Non-pigmented ciliary epithelial cell (primary cell): ENCODE measurements at regions not wholly inside any gene's neighbourhood (a gene's known extent, or its start where the extent isn't known, plus 50 kb on each side); places are given as distances from the start of the nearest gene placed in this dataset.

Source experiments
- DNase-seq: peaks from one replicate; pipeline ENCODE4 v3.0.0-alpha.2; 2010; ENCODE audit warnings: low read depth

DNA sequence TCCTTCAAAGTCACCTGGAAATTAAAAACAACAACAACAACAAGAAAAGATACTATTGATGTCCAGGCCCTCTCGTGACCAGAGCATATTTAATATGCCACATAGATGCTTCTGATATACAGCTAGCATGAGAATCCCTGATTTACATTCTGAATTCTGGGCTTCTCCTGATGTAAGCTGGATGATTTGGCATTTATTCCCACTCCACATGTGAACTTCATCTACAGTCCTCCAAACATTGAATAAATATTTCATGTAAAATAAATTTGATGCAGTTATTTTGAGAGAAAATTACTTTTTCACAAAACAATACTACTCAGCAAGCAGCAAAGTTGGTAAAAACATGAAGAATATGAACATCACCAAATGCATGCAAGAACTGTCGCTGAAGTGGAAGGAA is 453.2 kb upstream of the SETBP1 start:
- DNase-seq, result no peak

DNA sequence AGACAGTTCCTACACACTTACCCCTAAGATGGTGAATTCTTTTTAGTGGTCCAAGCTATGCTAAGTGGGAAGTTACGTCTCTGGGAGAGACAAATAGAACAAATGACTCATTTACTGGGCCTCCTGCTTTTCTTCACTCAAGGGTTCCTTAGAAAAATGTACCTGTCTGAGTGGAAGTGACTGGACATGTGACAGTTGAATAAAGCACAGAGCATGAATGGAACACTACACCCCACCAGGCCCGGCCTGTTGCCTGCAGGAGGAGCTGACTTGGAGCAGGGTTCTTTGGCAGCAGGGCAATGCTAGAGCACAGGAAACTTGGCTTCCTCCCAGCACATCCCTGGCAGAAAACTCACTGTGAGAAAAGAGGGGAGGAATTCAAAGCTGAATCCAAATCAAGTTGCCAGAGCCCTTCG is 451.0 kb upstream of the SETBP1 start:
- DNase-seq, result peak; percentile 18

- no peak for DNase-seq
These were observed 448.8 kb upstream of the SETBP1 start for GRCh38 chr18:44231936-44232335.

GRCh38 chr18:44232500-44232899 is 448.2 kb upstream of the SETBP1 start:
- no peak for DNase-seq

- DNase-seq, result no peak
These were observed 442.2 kb upstream of the SETBP1 start for GRCh38 chr18:44238454-44238853.

GRCh38 chr18:44238911-44239310 is 441.8 kb upstream of the SETBP1 start:
- DNase-seq, result no peak

- DNase-seq, result no peak
These were observed 439.7 kb upstream of the SETBP1 start for GRCh38 chr18:44241020-44241419.

GRCh38 chr18:44245019-44245418 is 435.7 kb upstream of the SETBP1 start:
- DNase-seq, result no peak

DNA sequence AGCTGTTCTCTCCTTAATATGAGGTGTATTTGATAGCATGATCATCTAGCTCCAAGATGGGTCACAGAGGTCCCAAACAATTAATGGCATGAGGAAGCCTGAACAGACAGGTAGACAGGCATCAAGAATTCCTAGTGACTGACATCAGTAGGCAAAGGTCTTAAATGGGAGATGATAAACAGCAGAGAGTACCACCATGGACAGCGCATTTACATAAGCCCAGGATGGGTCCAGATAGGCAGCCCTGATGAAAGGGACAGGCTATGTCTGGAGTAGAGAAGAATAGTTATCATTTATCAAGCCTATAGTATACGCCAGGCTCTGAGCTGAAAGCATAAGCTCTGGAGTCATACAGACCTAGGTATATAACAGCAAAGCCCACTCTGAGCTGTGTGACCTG is 434.7 kb upstream of the SETBP1 start:
- no peak for DNase-seq

- no peak for DNase-seq
These were observed 422.6 kb upstream of the SETBP1 start for GRCh38 chr18:44258086-44258485.

DNA sequence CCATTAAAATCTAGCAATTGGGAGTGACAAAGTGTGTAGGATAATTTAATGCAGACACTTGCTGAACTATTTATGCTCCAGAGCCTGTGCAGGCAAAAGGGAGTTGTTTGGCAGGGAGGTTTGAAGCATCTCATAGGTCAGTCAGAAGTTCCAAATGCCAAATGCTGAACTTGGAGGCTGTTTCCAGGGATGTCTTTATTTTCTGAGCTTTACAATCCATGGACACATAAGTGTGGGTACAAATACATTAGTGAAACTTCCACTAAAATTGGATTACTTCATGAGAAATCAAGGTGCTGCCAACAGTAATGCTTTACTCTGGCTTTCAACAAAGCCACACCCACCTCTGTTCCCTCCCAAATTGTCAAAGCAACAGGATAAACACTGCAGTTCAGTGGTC is 422.1 kb upstream of the SETBP1 start:
- DNase-seq, result no peak

GRCh38 chr18:44259610-44260009 is 421.1 kb upstream of the SETBP1 start:
- no peak for DNase-seq

- DNase-seq, result no peak
These were observed 415.3 kb upstream of the SETBP1 start for GRCh38 chr18:44265437-44265836.

- no peak for DNase-seq
These were observed 407.4 kb upstream of the SETBP1 start for GRCh38 chr18:44273298-44273697.

- no peak for DNase-seq
These were observed 400.2 kb upstream of the SETBP1 start for GRCh38 chr18:44280479-44280878.

GRCh38 chr18:44286049-44286448 is 394.6 kb upstream of the SETBP1 start:
- DNase-seq, result no peak

DNA sequence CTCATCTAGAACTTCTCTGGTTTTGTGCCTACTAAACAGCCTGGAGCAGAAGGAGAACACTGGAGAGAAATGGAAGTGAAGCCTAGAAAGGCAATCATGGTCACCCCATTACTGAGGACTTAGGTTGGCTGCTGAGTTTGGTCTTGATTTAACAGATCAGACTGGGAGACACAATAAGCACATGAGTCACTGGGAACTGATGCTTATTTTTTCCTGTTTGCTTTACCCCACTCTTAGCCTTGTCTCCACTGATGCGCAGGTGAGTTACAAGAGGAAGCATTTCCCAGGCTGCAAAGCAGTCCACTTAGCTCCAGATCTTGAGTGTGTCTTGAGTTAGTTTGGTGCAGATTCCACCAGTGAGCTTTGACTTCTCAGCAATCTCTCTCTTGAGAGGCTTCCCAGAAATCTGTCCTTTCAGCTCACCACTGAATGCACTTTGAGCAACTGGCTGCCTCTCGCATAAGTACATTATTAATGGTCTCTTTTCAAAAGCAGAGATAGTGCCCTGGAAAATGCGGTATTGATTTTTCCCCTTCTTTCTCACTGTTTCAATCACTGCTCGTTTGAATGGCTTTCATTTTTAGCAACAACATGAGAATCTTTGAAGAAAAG is 390.2 kb upstream of the SETBP1 start:
- DNase-seq, result no peak

GRCh38 chr18:44298566-44298965 is 382.1 kb upstream of the SETBP1 start:
- no peak for DNase-seq

DNA sequence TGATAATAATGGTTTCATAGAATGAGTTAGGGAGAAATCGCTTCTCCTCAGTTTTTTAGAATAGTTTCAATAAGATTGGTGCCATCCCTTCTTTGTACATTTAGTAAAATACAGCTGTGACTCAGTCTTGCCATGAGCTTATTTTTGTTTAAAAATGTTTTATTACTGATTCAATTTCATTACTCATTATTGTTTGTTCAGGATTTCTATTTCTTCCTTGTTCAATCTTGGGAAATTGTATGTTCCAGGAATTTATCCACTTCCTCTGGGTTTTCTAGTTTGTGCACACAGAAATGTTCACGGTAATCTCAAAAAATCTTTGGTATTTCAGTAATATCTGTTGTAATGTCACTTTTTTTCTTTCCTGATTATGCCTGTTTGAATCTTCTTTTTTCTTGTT is 371.5 kb upstream of the SETBP1 start:
- peak; percentile 40 for DNase-seq

- DNase-seq, result no peak
These were observed 359.8 kb upstream of the SETBP1 start for GRCh38 chr18:44320619-44321460.

- DNase-seq, result no peak
These were observed 358.7 kb upstream of the SETBP1 start for GRCh38 chr18:44321868-44322590.

GRCh38 chr18:44323125-44323524 is 357.6 kb upstream of the SETBP1 start:
- DNase-seq, result no peak

DNA sequence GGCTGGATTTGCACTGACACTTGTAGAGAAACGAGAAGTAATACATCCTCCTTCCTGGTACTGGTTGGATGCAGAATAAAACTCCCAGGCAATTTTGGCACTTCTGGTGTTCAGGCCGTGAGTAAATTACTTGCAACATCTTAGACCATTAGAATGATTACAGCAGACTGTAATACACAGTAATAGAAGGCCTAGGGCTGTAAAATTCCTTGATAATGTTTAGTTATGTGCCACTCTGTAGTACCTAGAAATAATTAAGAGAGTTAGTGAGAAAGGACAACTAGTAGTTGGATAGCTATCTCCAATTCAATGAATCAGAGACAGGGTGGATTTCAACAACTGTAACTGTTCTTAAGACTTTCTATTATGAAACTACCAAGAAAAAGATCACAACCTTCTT is 356.3 kb upstream of the SETBP1 start:
- no peak for DNase-seq
